DMS153 treated with DMSO at 0.1 percent for 48 hours (cell line): ENCODE measurements at regions not wholly inside any gene's neighbourhood (a gene's known extent, or its start where the extent isn't known, plus 50 kb on each side); places are given as distances from the start of the nearest gene placed in this dataset.
"Not testable (repeated sequence)": the region's sequence is repeated elsewhere in the genome, so short reads cannot be mapped to it uniquely, and the experiment has no call there.

Source experiments
- DNase-seq: peaks from one replicate; lab custom pipeline; 2025; ENCODE audit not compliant: unreplicated experiment; lab: John Stamatoyannopoulos, UW

DNA sequence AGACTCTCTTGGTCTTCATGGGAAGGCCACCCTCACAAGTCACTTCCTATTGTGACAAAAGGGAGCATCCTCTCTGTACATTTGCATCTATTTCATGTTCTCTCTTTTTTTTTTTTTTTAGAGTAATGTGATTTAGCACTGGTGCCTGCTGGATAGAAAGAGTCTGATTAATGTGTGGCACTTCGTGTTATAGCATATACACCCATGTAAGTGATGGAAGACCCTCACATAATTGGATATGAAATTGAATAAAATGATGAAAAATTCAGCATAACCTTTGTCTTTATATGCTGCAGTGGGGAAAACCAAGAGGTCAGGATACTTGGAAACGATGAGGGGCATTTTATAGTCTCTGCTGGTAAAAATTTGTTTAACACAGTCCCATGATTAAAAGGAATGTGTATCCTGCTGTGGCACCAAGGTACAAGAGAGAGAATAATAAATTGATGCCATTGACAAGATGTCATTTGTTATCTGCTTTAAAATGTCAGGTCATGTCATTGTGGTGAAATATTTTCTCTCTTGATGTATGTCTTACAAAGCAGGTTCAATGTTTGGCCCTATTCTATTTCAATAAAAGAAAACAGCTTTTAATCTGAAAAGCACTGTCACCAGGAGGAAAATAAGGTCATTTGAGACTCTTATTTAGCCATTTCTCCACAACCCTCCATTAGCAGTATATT lies 1115.4 kb downstream of the STPG2 start:
- DNase-seq, result no peak

DNA sequence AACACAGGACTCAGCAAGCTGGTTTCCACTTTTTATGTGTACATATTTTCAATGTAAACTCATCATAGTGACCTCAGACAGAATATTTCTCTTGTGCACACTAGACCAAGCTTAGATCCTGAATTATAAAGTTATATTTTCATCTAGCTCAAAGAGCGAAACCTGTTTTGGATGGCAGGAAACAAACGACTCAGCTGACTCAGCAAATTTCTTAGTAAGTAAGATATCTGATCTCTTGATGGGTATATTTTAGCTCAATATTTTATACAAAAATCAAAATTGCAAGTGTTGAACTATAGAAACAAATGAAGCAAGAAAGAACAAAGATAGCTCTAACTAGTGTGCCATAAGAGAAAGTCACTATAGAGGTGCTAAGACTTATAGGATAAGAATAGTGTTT lies 1114.5 kb downstream of the STPG2 start:
- no peak for DNase-seq

DNA sequence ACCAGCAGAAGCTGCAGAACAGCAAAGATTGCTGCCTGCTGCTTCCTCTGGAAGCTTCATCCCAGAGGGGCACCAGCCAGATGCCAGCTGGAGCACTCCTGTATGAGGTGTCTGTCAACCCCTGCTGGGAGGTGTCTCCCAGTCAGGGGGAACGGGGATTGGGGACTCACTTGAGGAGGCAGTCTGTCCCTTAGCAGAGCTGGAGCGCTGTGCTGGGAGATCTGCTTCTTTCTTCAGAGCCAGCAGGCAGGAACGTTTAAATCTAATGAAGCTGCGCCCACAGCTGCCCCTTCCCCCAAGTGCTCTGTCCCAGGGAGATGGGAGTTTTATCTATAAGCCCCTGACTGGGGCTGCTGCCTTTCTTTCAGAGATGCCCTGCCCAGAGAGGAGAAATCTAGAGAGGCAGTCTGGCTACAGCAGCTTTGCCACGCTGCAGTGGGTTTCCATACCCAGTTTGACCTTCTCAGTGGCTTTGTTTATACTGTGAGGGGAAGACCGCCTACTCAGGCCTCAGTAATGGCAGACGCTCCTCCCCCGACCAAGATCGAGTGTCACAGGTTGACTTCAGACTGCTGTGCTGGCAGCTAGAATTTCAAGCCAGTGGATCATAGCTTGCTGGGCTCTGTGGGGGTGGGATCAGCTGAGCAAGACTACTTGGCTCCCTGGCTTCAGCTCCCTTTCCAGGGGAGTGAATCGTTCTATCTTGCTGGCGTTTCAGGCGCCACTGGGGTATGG lies 1105.7 kb downstream of the STPG2 start:
- not testable (repeated sequence) for DNase-seq

DNA sequence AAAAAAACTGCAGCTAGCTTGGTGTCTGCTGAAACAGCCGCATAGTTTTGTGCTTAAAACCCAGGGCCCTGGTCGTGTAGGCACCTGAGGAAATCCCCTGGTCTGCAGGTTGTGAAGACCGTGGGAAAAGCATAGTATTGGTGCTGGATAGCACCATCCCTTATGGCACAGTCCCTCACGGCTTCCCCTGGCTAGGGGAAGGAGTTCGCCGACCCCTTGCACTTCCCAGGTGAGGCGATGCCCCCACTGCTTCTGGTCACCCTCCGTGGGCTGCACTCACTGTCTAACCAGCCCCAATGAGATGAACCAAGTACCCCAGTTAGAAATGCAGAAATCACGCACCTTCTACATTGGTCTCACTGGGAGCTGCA lies 1105.1 kb downstream of the STPG2 start:
- DNase-seq, result no peak

DNA sequence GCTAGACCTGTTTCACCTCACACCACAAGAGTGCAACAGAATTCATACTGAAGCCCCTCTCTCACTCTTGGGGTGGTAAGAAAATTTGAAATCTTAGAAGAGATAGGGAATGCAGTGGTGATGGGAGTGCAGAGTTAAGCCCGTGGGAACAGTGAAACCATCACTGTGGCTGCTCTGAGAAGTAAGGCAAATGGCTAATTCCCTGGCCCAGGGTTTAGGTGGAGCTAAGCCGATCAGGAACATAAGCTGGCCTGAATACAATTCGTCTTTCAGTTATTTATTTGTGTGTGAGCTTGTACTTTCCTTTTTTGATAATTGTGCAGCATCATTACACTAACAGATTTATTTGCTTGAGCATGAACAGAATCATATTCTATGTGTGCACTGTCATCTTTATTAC lies 1070.6 kb downstream of the STPG2 start:
- no peak for DNase-seq

DNA sequence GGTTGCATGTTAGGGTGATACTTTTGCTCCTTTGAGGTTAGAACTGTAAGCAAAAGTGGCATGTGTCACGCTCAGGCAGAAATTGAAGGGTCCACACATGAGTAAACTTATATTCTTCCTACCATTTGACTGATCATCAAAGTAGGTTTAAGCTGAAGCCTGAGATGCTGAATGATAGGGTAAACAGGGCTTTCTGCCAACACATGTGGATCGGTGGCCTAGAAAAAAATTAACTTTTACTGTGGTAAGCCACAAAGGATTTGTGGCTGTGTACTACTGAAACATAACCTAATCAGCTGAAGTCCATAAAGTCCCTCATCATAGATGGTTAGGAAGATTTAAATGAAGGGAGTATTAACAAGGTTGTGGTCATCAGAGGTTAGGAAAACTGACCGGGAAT lies 1070.1 kb downstream of the STPG2 start:
- no peak for DNase-seq

DNA sequence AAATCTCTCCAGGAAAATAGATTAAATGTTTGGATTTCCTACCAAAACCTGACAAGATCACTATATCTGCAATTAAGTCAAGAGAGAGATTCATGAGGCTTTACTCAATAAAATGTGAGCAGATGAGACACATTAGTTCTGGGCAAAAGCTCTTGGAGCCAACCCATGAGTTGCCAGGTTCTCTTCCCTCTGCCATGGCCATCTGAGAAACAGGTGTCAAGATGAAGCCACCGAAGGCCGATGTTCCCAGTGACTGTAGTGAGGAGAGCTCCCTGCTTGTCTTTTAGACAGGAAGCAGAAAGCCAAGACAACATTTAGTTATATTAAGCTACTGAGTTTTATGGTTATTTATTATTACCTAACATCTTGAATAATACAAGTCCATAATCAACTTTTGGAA lies 1068.7 kb downstream of the STPG2 start:
- no peak for DNase-seq

DNA sequence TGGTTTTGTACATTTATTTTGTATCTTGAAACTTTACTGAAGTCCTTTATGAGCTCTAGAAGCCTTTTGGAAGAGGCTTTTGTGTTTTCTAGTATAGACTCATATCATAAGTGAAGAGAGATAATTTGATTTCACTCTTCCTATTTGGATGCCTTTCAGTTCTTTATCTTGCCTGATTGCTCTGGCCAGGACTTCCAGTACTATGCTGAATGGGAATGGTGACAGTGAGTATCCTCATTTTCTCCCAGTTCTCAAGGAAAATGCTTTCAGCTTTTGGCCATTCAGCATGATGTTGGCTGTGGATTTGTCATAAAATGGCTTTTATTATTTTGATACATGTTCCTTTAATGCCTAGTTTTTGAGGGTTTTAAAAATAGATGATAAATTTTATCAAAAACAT lies 1061.3 kb downstream of the STPG2 start:
- no peak for DNase-seq

DNA sequence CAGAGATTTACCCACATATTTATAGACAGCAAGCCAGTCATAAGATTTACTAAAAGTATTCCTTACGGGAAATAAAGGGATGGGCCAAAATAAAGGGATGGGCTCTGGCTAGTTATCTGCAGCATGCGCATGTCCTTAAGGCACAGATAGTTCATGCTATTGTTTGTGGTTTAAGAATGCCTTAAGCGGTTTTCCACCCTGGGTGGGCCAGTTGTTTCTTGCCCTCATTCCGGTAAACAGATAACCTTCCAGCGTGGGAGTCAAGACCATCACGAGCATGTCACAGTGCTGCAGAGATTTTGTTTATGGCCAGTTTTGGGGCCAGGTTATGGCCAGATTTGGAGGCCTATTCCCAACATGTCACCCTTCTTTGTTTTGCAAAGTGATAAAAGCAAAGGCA lies 1046.2 kb downstream of the STPG2 start:
- not testable (repeated sequence) for DNase-seq

DNA sequence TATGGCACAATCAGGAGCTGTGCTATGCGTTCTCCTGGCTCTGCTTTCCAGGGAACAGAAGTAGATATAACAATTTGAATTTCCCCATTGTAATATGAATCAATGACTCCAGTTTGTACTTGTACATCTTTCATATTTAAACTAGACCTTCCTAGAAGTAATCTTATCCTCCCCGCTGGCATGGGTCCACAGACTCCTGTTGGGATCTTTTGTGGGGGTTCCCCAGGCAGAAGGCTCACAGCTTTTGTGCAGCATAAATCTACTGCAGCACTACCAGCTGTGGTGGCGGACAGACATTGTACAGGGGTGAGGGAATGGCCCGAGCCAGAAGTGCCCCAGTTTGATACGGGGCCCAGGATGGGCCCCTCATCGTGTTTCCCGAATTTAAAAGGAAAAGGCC lies 1042.1 kb downstream of the STPG2 start:
- DNase-seq, result not testable (repeated sequence)

DNA sequence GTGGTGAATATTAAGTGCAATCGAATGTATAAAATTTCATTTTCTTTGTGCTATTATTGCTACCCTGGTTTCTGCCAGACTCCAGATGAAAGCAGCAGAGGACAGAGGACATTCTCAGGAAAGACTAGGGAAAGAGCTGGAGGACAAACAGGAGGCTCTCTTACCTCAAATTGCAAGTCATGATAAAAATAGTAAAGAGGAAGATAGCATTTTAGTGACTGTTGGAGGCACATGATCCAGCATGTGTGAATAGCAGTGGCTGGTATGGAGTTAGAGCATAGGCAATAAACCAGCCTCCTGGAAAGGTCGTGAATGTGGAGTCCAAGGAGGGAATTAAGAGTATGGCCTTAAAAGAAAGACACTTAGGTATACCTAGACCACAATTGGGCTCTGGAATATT lies 1040.0 kb downstream of the STPG2 start:
- DNase-seq, result no peak

DNA sequence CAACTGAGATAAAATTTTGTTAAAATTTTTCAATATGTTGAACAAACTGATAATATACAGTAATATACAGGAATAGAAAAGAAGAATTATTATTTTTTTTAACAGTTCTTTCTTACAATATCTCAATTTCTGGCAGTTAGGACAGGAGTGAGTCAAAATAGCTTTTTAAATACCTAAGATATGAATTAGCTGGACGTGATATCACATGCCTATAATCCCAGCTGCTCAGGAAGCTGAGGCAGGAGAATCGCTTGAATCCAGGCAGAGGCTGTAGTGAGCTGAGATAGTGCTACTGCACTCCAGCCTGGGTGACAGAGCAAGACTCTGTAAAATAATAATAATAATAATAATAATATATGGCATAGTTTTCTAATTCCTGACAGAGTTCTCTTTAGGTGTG lies 1039.3 kb downstream of the STPG2 start:
- DNase-seq, result no peak

DNA sequence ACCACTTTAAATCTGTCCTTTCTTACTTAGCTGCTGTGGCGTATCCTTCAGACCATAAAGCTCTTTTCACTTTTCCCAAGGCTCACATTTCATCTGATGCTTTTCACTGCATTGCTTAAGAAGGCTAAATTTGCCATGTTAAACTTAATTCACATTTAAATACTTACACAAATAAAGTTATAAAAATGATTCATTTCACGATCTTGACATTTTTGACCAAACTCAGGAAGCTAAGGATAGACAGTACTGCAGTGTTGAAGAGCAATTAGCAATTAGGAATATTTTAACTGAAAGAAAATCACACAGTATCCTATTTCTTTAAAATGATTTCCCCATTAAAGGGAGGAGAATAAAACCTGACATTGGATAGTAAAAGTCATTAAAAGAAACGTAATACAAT lies 1038.6 kb downstream of the STPG2 start:
- no peak for DNase-seq

DNA sequence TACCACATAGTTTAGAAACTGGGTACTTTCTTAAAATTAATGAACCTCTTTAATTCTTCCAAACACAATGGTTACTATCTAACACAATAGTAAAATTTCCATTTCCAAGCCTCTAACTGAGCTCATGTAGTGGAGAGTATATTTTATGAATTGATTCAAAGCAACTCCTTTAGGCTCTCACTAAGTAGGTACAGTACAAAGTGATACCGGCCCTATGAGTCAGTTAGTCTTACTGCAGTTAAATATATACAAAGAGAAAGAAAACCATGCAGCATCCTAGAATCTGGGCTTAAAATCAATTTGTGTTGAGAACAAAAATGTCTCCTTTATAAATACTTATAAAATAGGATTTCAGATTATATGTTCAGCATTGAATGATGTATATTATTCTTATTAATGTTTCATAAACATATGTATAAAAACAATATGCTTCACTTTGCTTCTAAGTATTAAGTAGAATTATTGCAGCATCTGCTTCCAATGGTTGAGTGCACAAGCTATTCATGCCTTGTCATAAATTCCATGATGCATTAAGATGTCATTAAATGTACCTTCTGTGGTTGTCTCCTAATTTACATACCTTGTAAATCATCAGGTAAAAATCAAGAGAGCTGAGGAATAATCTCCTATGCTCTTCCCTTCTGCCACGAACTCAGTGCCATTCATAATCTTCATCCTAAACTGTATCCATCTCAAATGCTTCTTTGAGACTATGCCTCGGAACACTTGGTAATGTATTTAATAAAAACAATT lies 1037.8 kb downstream of the STPG2 start:
- no peak for DNase-seq

DNA sequence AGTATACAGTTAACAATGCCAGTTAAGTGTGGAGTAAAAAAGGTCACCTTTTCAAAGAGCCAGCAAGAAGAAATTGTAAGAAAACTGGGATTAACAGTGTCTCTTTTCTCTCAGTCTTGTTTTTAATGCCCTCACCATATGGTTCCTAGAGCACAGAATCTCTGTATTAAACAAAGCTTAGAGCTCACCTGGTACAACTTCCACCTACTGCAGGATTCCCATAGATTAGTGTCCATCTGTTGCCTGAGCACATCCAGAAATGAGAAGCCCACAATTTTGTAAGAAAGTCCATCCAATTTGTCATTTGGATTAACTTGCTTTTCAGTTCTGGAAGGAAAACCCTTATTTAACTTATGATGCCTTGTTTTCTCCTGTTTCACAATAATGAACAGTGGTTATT lies 1037.1 kb downstream of the STPG2 start:
- DNase-seq, result no peak

DNA sequence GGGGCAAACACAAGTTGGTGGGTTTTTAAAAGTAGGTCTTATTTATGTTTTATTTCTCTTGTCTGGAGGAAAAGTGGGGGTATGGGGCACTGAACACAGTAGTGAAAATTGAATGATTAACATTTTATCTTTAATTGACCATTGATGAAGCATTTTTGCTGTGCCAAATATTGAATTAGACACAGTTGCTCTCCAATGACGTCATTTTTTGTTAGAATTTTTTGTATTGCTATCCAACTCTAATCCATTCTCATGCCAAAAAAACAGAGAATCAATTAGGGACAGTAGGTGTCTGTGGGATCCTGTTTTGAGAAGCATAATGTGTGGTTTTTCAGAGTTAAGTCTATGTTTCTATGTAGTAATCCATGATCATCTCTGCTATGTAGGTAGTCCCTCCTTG lies 1032.8 kb downstream of the STPG2 start:
- DNase-seq, result no peak

DNA sequence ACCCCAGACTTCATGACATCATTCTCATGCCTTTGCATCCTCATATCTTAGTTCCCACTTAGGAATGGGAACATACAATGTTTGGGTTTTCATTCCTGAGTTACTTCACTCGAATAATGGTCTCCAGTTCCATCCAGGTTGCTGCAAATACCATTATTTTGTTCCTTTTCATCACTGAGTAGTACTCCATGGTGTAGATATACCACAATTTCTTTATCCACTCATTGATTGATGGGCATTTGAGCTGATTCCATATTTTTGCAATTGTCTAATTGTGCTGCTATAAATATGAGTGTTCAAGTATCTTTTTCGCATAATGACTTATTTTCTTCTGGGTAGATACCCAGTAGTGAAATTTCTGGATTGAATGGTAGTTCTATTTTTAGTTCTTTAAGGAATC lies 1026.8 kb downstream of the STPG2 start:
- DNase-seq, result no peak

DNA sequence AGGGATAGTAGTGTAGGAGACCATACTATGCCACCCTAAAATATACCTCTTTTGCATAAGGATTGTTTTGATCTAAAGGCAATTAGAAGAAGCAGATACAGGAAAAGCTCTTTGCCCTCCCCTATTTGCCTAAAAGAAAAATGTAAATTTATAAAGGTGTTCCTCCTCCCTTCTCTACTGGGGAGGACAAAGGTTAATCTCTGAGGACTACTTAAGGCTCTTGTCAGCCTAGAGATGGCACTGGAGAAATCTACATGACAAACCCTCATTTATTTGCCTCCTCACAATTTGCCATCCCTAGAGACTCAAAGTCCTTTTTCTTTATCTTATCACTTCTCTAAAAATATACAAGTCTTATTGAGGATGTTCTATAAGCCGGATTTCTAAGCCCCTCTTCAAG lies 1021.8 kb downstream of the STPG2 start:
- DNase-seq, result no peak

DNA sequence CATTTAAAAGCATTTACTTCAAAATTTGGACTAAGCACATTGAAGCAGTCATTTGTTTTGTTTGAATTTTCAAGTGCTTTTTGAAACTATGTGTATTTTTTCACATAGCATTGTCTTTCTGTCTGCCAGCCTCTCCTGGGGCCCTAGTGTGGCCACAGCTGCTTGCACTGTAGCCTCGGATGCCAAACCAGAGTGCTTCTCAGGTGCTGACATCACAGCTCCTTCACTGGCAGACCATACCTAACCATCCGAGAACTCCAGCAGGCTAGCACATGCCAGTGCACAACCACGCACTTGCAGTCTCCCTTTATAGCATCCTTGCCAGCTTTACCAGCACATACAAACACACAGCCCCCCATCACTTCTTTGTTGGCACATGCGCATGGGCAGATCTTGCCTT lies 1019.7 kb downstream of the STPG2 start:
- DNase-seq, result no peak

DNA sequence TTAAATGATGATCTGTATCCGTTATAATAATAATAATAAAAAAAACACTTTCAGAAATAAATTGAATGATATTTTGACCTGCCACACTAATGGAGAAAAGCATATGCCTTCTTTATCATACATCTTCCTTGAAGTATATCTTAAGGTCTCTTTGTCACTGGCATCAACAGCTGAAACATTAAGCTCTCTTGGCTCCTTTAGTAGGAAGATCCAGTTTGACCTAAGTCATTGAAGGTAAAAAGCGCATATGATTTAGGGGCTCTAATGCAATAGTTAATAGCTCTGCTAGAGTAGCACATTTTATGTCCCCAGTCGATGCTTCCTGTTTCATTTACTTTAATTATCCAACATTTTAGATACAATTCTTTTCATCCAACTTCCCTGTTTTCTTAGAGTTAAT lies 1010.8 kb downstream of the STPG2 start:
- DNase-seq, result no peak

DNA sequence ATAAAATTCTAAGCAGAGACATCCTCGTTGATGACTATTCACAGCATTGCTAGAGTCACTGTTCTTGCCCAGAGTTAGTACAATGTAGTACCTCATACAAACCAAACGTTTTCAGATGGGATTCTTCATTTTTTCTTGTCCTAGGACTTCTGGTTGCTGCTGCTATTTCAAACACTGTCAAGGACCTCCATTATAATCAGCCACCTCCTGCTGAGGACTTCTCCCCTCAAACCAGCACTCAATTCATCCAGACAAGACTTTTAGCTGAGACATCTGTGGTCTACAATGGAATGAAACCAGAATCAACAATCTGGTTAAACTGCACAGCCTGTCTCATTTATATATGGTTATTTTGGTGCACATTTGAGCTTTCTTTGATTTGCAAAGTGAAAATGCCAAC lies 1008.8 kb downstream of the STPG2 start:
- DNase-seq, result no peak

DNA sequence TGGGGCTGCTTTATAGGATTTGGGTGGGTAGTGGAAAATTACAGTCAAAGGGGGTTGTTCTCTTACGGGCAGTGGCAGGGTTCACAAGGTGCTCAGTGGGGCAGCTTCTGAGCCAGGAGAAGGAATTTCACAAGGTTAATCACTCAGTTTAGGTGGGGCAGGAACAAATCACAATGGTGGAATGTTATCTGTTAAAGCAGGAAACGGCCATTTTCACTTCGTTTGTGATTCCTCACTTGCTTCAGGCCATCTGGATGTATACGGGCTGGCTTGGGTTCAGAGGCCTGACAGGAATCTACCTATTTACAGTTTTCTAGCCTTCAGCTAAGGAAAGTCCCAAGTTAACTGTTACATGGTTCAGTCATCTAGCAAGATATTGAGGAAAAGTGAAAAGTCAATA lies 1003.5 kb downstream of the STPG2 start:
- DNase-seq, result no peak
